ENCODE measurements at regions not wholly inside any gene's neighbourhood (a gene's known extent, or its start where the extent isn't known, plus 50 kb on each side); places are given as distances from the start of the nearest gene placed in this dataset.

- Histone ChIP-seq H2BK5ac (ENCODE audit: insufficient read length, low read length) (no peak overlapping the region), H2AFZ (ENCODE audit: low read length) (no peak overlapping the region), H3K14ac (ENCODE audit: insufficient read depth, low read length) (no peak overlapping the region), H3K18ac (ENCODE audit: insufficient read length, low read depth, low read length) (no peak overlapping the region), H2AK5ac (ENCODE audit: insufficient read length, low read length) (no peak overlapping the region), H3K9me3 (ENCODE audit: control insufficient read depth, low read depth, low read length) (no peaks in the 10 kb centered on the region), H3K79me1 (ENCODE audit: insufficient read depth, low read depth, low read length, poor library complexity, severe bottlenecking) (no peaks in the 10 kb centered on the region), H3K9ac (ENCODE audit: extremely low read depth, insufficient read length, low read length) (no peak overlapping the region), H3K4me1 (ENCODE audit: insufficient read depth, low read length) (no peaks in the 10 kb centered on the region), H3K4ac (ENCODE audit: low read depth, low read length) (no peak overlapping the region), H3K4me2 (ENCODE audit: insufficient read depth, insufficient read length, low read length) (no peak overlapping the region), H2BK15ac (ENCODE audit: low read depth, low read length) (no peak overlapping the region), H2BK20ac (ENCODE audit: low read depth, low read length, poor library complexity, severe bottlenecking) (no peak overlapping the region), H3K56ac (ENCODE audit: insufficient read length, low read depth, low read length) (no peak overlapping the region), H3K23ac (ENCODE audit: insufficient read length, low read depth, low read length) (no peak overlapping the region), H3K23me2 (ENCODE audit: insufficient read length, low read depth, low read length, poor library complexity, severe bottlenecking) (no peaks in the 10 kb centered on the region), H3K27ac (ENCODE audit: insufficient read length, low read depth, low read length) (no peak overlapping the region), H4K8ac (replicated peaks; ENCODE audit: insufficient read length, low read depth, low read length) (no peak overlapping the region), H4K91ac (ENCODE audit: insufficient read length, low read depth, low read length) (no peak overlapping the region), H2BK12ac (ENCODE audit: insufficient read length, low read depth, low read length) (no peak overlapping the region), H4K5ac (ENCODE audit: insufficient read length, low read depth, low read length) (no peak overlapping the region), H2BK120ac (ENCODE audit: low read depth, low read length, poor library complexity, severe bottlenecking) (no peak overlapping the region), H3K79me2 (ENCODE audit: insufficient read depth, low read length) (no peaks in the 10 kb centered on the region), H3T11ph (ENCODE audit: low read length) (no peak overlapping the region), H3K27me3 (ENCODE audit: insufficient read depth, low read length) (no peaks in the 10 kb centered on the region), H4K20me1 (ENCODE audit: control insufficient read depth, insufficient read depth, insufficient read length) (no peaks in the 10 kb centered on the region)
- Mint-ChIP-seq H3K27ac (peak overlapping the region in 1 of 3 experiments; percentile 49; a peak in 1 of 7 replicates), H3K36me3 (ENCODE audit: insufficient read depth in 1 of 3, low read depth in 3 of 3) (no peaks in the 10 kb centered on the region; a peak in 2 of 7 replicates), H3K4me3 (no peak overlapping the region), H3K4me1 (no peaks in the 10 kb centered on the region; a peak in 1 of 4 replicates), H3K9me3 (no peaks in the 10 kb centered on the region; a peak in 1 of 5 replicates), H3K27me3 (ENCODE audit: low read depth) (no peaks in the 10 kb centered on the region; the same call in none of the 2 replicates)
- no peak for TF ChIP-seq CTCF (conservative IDR thresholded peaks at IDR 0.05)
- DNase-seq, result no peak
- no CpG with 5 or more reads among the region's 7 CpGs for WGBS (ENCODE audit: extremely low coverage, insufficient read length, low lambda C conversion rate)
Measured at GRCh38 chr5:10123254-10123989, 126.3 kb downstream of the ATPSCKMT start.
